ENCODE measurements at regions not wholly inside any gene's neighbourhood (a gene's known extent, or its start where the extent isn't known, plus 50 kb on each side); places are given as distances from the start of the nearest gene placed in this dataset.

- Mint-ChIP-seq H3K27me3 (no peaks in the 10 kb centered on the region), H3K36me3 (ENCODE audit: low read depth) (no peaks in the 10 kb centered on the region)
- no peak for ATAC-seq (replicated peaks)
Observed at GRCh38 chr2:12131975-12132374, 385.5 kb downstream of the LPIN1 start.

GRCh38 chr2:12141618-12142258, 395.3 kb downstream of the LPIN1 start:
- Mint-ChIP-seq H3K27ac (no peak overlapping the region), H3K4me3 (no peak overlapping the region), H3K4me1 (no peaks in the 10 kb centered on the region), H3K27me3 (no peaks in the 10 kb centered on the region), H3K9me3 (no peaks in the 10 kb centered on the region), H3K36me3 (ENCODE audit: low read depth) (no peaks in the 10 kb centered on the region)
- no peak for ATAC-seq (replicated peaks)

More at GRCh38 chr2:12131975-12132374, 385.5 kb downstream of the LPIN1 start:
- no peak overlapping the region for H3K4me3 Mint-ChIP-seq
- peaks cover 3% of the 10 kb centered on the region for H3K4me1 Mint-ChIP-seq
- no peaks in the 10 kb centered on the region for H3K9me3 Mint-ChIP-seq
- H3K27ac Mint-ChIP-seq, result no peak overlapping the region

GRCh38 chr2:12151716-12152115, 405.3 kb downstream of the LPIN1 start:
- Mint-ChIP-seq H3K27me3 (no peaks in the 10 kb centered on the region), H3K27ac (no peak overlapping the region), H3K4me3 (no peak overlapping the region), H3K4me1 (no peaks in the 10 kb centered on the region), H3K9me3 (no peaks in the 10 kb centered on the region), H3K36me3 (ENCODE audit: low read depth) (no peaks in the 10 kb centered on the region)
- no peak for ATAC-seq (replicated peaks)

- H3K4me3 Mint-ChIP-seq, result no peak overlapping the region
- H3K36me3 Mint-ChIP-seq (ENCODE audit: low read depth), result no peaks in the 10 kb centered on the region
- H3K9me3 Mint-ChIP-seq, result no peaks in the 10 kb centered on the region
- H3K27me3 Mint-ChIP-seq, result no peaks in the 10 kb centered on the region
- H3K4me1 Mint-ChIP-seq, result no peaks in the 10 kb centered on the region
- ATAC-seq (replicated peaks), result no peak
- no peak overlapping the region for H3K27ac Mint-ChIP-seq
Observed at GRCh38 chr2:12152888-12153287, 406.5 kb downstream of the LPIN1 start.

- no peak for ATAC-seq (replicated peaks)
- H3K9me3 Mint-ChIP-seq, result no peaks in the 10 kb centered on the region
- no peak overlapping the region for H3K4me3 Mint-ChIP-seq
- no peaks in the 10 kb centered on the region for H3K27me3 Mint-ChIP-seq
- H3K27ac Mint-ChIP-seq, result no peak overlapping the region
- H3K4me1 Mint-ChIP-seq, result no peaks in the 10 kb centered on the region
- H3K36me3 Mint-ChIP-seq (ENCODE audit: low read depth), result no peaks in the 10 kb centered on the region
Observed at GRCh38 chr2:12155303-12156051, 409.0 kb downstream of the LPIN1 start.

GRCh38 chr2:12156349-12156748, 409.9 kb downstream of the LPIN1 start:
- Mint-ChIP-seq H3K36me3 (ENCODE audit: low read depth) (no peaks in the 10 kb centered on the region), H3K9me3 (no peaks in the 10 kb centered on the region), H3K4me3 (no peak overlapping the region), H3K27ac (no peak overlapping the region), H3K27me3 (no peaks in the 10 kb centered on the region), H3K4me1 (no peaks in the 10 kb centered on the region)
- no peak for ATAC-seq (replicated peaks)

GRCh38 chr2:12161085-12161484, 414.7 kb downstream of the LPIN1 start:
- Mint-ChIP-seq H3K4me3 (no peak overlapping the region), H3K27me3 (peaks cover 4% of the 10 kb centered on the region), H3K36me3 (ENCODE audit: low read depth) (no peaks in the 10 kb centered on the region), H3K9me3 (no peaks in the 10 kb centered on the region), H3K4me1 (peaks cover 4% of the 10 kb centered on the region), H3K27ac (no peak overlapping the region)
- no peak for ATAC-seq (replicated peaks)

GRCh38 chr2:12162269-12163247, 416.1 kb downstream of the LPIN1 start:
- Mint-ChIP-seq H3K4me3 (no peak overlapping the region), H3K9me3 (no peaks in the 10 kb centered on the region), H3K27ac (no peak overlapping the region), H3K4me1 (peaks cover 4% of the 10 kb centered on the region), H3K27me3 (peaks cover 4% of the 10 kb centered on the region), H3K36me3 (ENCODE audit: low read depth) (no peaks in the 10 kb centered on the region)
- no peak for ATAC-seq (replicated peaks)

GRCh38 chr2:12163866-12164265, 417.4 kb downstream of the LPIN1 start:
- Mint-ChIP-seq H3K9me3 (no peaks in the 10 kb centered on the region), H3K27ac (no peak overlapping the region), H3K36me3 (ENCODE audit: low read depth) (no peaks in the 10 kb centered on the region), H3K4me3 (no peak overlapping the region), H3K4me1 (peaks cover 6% of the 10 kb centered on the region), H3K27me3 (peaks cover 4% of the 10 kb centered on the region)
- no peak for ATAC-seq (replicated peaks)

GRCh38 chr2:12164689-12165088, 418.3 kb downstream of the LPIN1 start:
- Mint-ChIP-seq H3K4me3 (no peak overlapping the region), H3K36me3 (ENCODE audit: low read depth) (peaks cover 3% of the 10 kb centered on the region), H3K27ac (no peak overlapping the region), H3K4me1 (peaks cover 14% of the 10 kb centered on the region), H3K27me3 (peaks cover 4% of the 10 kb centered on the region), H3K9me3 (no peaks in the 10 kb centered on the region)
- ATAC-seq (replicated peaks), result peak; percentile 46

- Mint-ChIP-seq H3K4me3 (no peak overlapping the region), H3K27me3 (no peaks in the 10 kb centered on the region), H3K36me3 (ENCODE audit: low read depth) (peaks cover 6% of the 10 kb centered on the region), H3K4me1 (peaks cover 15% of the 10 kb centered on the region), H3K27ac (peak overlapping the region; percentile 94), H3K9me3 (no peaks in the 10 kb centered on the region)
- ATAC-seq (replicated peaks), result no peak
Observed at GRCh38 chr2:12167525-12168317, 421.3 kb downstream of the LPIN1 start.

GRCh38 chr2:12168354-12168753, 421.9 kb downstream of the LPIN1 start:
- Mint-ChIP-seq H3K27me3 (no peaks in the 10 kb centered on the region), H3K9me3 (no peaks in the 10 kb centered on the region), H3K27ac (peak overlapping the region; percentile 94), H3K4me1 (peaks cover 15% of the 10 kb centered on the region), H3K36me3 (ENCODE audit: low read depth) (peaks cover 6% of the 10 kb centered on the region), H3K4me3 (no peak overlapping the region)
- no peak for ATAC-seq (replicated peaks)

GRCh38 chr2:12168791-12169388, 422.5 kb downstream of the LPIN1 start:
- no peaks in the 10 kb centered on the region for H3K27me3 Mint-ChIP-seq
- peak; percentile 11 for ATAC-seq (replicated peaks)
- H3K9me3 Mint-ChIP-seq, result no peaks in the 10 kb centered on the region
- peaks cover 15% of the 10 kb centered on the region for H3K4me1 Mint-ChIP-seq
- peaks cover 6% of the 10 kb centered on the region for H3K36me3 Mint-ChIP-seq (ENCODE audit: low read depth)
- peak overlapping the region; percentile 70 for H3K4me3 Mint-ChIP-seq
- peak overlapping the region; percentile 94 for H3K27ac Mint-ChIP-seq
